ENCODE measurements at regions not wholly inside any gene's neighbourhood (a gene's known extent, or its start where the extent isn't known, plus 50 kb on each side); places are given as distances from the start of the nearest gene placed in this dataset.

DNA sequence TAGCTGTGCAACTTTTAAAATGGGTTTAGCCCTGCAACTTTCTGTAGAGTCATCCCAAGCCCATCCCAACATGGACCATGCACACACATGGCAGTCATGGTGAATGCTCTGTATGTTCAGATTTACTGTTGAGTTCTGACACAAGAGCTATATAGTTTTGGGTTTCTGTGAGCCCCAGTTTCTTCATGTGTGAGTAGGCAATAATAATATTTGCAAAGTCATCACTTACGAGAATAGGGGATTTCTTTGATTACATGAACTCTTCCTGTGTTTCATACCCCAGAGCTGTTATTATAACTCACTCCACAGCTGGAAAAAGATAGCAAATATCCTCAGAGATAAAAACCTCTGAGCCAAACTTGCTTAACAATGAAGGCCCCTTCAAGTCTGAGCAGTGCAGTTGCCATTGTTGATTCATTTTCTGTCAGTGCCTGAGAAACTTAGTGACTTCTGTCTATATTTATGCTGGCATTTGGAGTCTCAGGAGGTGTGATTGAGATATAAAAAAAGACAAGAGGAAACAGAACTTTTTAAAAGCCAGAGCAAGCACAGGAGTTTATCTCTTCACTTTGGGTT, 767.9 kb upstream of the API5 start:
- Histone ChIP-seq H3K4me3 (ENCODE audit: insufficient read depth, low read depth, low read length) (no peak overlapping the region), H3K27me3 (ENCODE audit: insufficient read depth, low read length) (no peaks in the 10 kb centered on the region), H3K9me3 (ENCODE audit: insufficient read depth, low read depth, low read length) (no peaks in the 10 kb centered on the region), H3K79me2 (ENCODE audit: insufficient read depth, low read length) (no peaks in the 10 kb centered on the region), H2AFZ (ENCODE audit: low read depth, low read length) (no peak overlapping the region), H3K36me3 (ENCODE audit: insufficient read depth, low read length) (no peaks in the 10 kb centered on the region), H4K20me1 (ENCODE audit: insufficient read depth, low read length) (no peaks in the 10 kb centered on the region), H3K4me2 (ENCODE audit: low read length) (no peak overlapping the region), H3K4me1 (ENCODE audit: insufficient read depth, low read length) (no peaks in the 10 kb centered on the region), H3K9ac (ENCODE audit: low read length) (no peak overlapping the region), H3K27ac (ENCODE audit: low read depth, low read length) (no peak overlapping the region)
- Mint-ChIP-seq H3K4me1 (ENCODE audit: low read depth, unreplicated experiment) (no peaks in the 10 kb centered on the region), H3K4me3 (ENCODE audit: unreplicated experiment) (no peak overlapping the region), H3K9me3 (ENCODE audit: unreplicated experiment) (peaks cover 4% of the 10 kb centered on the region), H3K36me3 (ENCODE audit: low read depth, unreplicated experiment) (no peaks in the 10 kb centered on the region), H3K27me3 (ENCODE audit: low read depth, unreplicated experiment) (no peaks in the 10 kb centered on the region), H3K27ac (ENCODE audit: unreplicated experiment) (no peak overlapping the region)
- TF ChIP-seq EZH2 (IDR thresholded peaks at IDR 0.05; ENCODE audit: insufficient read depth, low read length) = no peak
- TF ChIP-seq CTCF (IDR thresholded peaks at IDR 0.05; ENCODE audit: insufficient read depth, low read depth, low read length) = no peak
- no peak for FAIRE-seq
- DNase-seq (ENCODE audit: low read depth) = no peak

DNA sequence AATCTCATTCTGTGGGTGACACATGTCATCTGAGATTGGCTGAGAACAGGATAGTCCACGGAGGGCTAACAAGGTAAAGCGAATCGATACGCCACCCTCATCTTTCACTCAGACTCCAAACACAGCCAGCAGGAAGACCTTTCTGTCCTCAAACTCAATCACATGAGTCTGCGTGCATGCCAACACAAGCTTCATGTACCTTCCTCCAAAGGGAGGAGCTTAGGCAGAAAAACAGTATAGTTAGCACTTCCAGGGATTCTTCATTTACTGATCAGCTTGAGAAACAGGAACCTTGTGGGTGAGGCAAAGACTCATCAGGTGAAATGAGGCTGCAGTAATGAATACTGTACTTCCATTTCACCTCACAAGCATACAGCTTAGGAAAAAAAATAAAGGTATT, 767.1 kb upstream of the API5 start:
- Histone ChIP-seq H4K20me1 (ENCODE audit: insufficient read depth, low read length) (no peaks in the 10 kb centered on the region), H3K9me3 (ENCODE audit: insufficient read depth, low read depth, low read length) (no peaks in the 10 kb centered on the region), H3K9ac (ENCODE audit: low read length) (no peak overlapping the region), H2AFZ (ENCODE audit: low read depth, low read length) (no peak overlapping the region), H3K27me3 (ENCODE audit: insufficient read depth, low read length) (no peaks in the 10 kb centered on the region), H3K27ac (ENCODE audit: low read depth, low read length) (no peak overlapping the region), H3K4me2 (ENCODE audit: low read length) (no peak overlapping the region), H3K79me2 (ENCODE audit: insufficient read depth, low read length) (no peaks in the 10 kb centered on the region), H3K4me3 (ENCODE audit: insufficient read depth, low read depth, low read length) (no peak overlapping the region), H3K36me3 (ENCODE audit: insufficient read depth, low read length) (no peaks in the 10 kb centered on the region), H3K4me1 (ENCODE audit: insufficient read depth, low read length) (no peaks in the 10 kb centered on the region)
- no peak overlapping the region for H3K27ac Mint-ChIP-seq (ENCODE audit: unreplicated experiment)
- no peaks in the 10 kb centered on the region for H3K36me3 Mint-ChIP-seq (ENCODE audit: low read depth, unreplicated experiment)
- peaks cover 4% of the 10 kb centered on the region for H3K9me3 Mint-ChIP-seq (ENCODE audit: unreplicated experiment)
- TF ChIP-seq EZH2 (IDR thresholded peaks at IDR 0.05; ENCODE audit: insufficient read depth, low read length) (no peak), CTCF (IDR thresholded peaks at IDR 0.05; ENCODE audit: insufficient read depth, low read depth, low read length) (no peak)
- FAIRE-seq (no peak), DNase-seq (ENCODE audit: low read depth) (no peak)
- no peak overlapping the region for H3K4me3 Mint-ChIP-seq (ENCODE audit: unreplicated experiment)
- no peaks in the 10 kb centered on the region for H3K4me1 Mint-ChIP-seq (ENCODE audit: low read depth, unreplicated experiment)
- no peaks in the 10 kb centered on the region for H3K27me3 Mint-ChIP-seq (ENCODE audit: low read depth, unreplicated experiment)

DNA sequence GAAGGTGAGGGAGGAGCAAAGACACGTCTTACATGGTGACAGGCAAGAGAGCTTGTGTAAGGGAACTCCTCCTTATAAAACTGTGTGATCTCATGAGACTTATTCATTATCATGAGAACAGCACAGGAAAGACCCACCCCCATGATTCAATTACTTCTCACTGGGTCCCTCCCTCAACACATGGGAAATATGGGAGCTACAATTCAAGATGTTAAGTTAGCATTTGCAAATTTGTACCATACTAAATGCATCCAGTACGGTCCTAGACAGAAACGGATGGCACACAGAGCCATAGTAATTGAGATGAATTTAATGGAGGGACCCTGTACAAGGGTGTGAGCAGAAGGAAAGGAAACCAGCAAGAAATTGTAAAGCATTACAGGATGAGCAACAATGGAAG, 765.8 kb upstream of the API5 start:
- H3K79me2 ChIP-seq (ENCODE audit: insufficient read depth, low read length) = no peaks in the 10 kb centered on the region
- no peak overlapping the region for H3K27ac ChIP-seq (ENCODE audit: low read depth, low read length)
- H3K4me1 ChIP-seq (ENCODE audit: insufficient read depth, low read length) = no peaks in the 10 kb centered on the region
- H3K27me3 ChIP-seq (ENCODE audit: insufficient read depth, low read length) = no peaks in the 10 kb centered on the region
- no peak overlapping the region for H3K9ac ChIP-seq (ENCODE audit: low read length)
- H2AFZ ChIP-seq (ENCODE audit: low read depth, low read length) = no peak overlapping the region
- Mint-ChIP-seq H3K9me3 (ENCODE audit: unreplicated experiment) (peaks cover 4% of the 10 kb centered on the region), H3K4me1 (ENCODE audit: low read depth, unreplicated experiment) (no peaks in the 10 kb centered on the region), H3K36me3 (ENCODE audit: low read depth, unreplicated experiment) (no peaks in the 10 kb centered on the region), H3K27me3 (ENCODE audit: low read depth, unreplicated experiment) (no peaks in the 10 kb centered on the region), H3K4me3 (ENCODE audit: unreplicated experiment) (no peak overlapping the region), H3K27ac (ENCODE audit: unreplicated experiment) (no peak overlapping the region)
- H4K20me1 ChIP-seq (ENCODE audit: insufficient read depth, low read length) = no peaks in the 10 kb centered on the region
- no peaks in the 10 kb centered on the region for H3K36me3 ChIP-seq (ENCODE audit: insufficient read depth, low read length)
- no peaks in the 10 kb centered on the region for H3K9me3 ChIP-seq (ENCODE audit: insufficient read depth, low read depth, low read length)
- no peak for DNase-seq (ENCODE audit: low read depth)
- H3K4me3 ChIP-seq (ENCODE audit: insufficient read depth, low read depth, low read length) = no peak overlapping the region
- TF ChIP-seq EZH2 (IDR thresholded peaks at IDR 0.05; ENCODE audit: insufficient read depth, low read length) (no peak), CTCF (IDR thresholded peaks at IDR 0.05; ENCODE audit: insufficient read depth, low read depth, low read length) (no peak)
- no peak for FAIRE-seq
- H3K4me2 ChIP-seq (ENCODE audit: low read length) = no peak overlapping the region
